Mesothelial cell of epicardium (in vitro differentiated cells): ENCODE measurements at regions not wholly inside any gene's neighbourhood (a gene's known extent, or its start where the extent isn't known, plus 50 kb on each side); places are given as distances from the start of the nearest gene placed in this dataset.

Experiments
- DNase-seq, 2 experiments: peaks; one replicate each; pipeline ENCODE4 v3.0.0; 2021; ENCODE audit warnings: low spot score in 2 of 2; ENCODE audit not compliant: unreplicated experiment in 2 of 2
- H3K27ac Mint-ChIP-seq: 2 replicates; pipeline ENCODE4 v1.8.0; 2021; ENCODE audit warnings: mixed read lengths
- H3K27me3 Mint-ChIP-seq: 2 replicates; pipeline ENCODE4 v1.8.0; 2021; ENCODE audit warnings: low read depth, mixed read lengths
- H3K36me3 Mint-ChIP-seq: 2 replicates; pipeline ENCODE4 v1.8.0; 2021; ENCODE audit warnings: mixed read lengths
- H3K4me1 Mint-ChIP-seq: 2 replicates; pipeline ENCODE4 v1.8.0; 2021; ENCODE audit warnings: mixed read lengths
- H3K4me3 Mint-ChIP-seq: 2 replicates; pipeline ENCODE4 v1.8.0; 2021; ENCODE audit warnings: mild to moderate bottlenecking, moderate library complexity, mixed read lengths
- H3K9me3 Mint-ChIP-seq: 2 replicates; pipeline ENCODE4 v1.8.0; 2021; ENCODE audit warnings: mixed read lengths
- CTCF ChIP-seq: fragments of 200-600 bp; sonication (generic); IDR thresholded peaks from one replicate; pipeline ENCODE4 v1.5.0; 2021; ENCODE audit warnings: antibody characterized with exemption; ENCODE audit not compliant: unreplicated experiment

- no peak for DNase-seq
- H3K9me3 Mint-ChIP-seq: no peaks in the 10 kb centered on the region
- no peaks in the 10 kb centered on the region for H3K36me3 Mint-ChIP-seq
- TF ChIP-seq CTCF: no peak
- peaks cover 18% of the 10 kb centered on the region for H3K4me1 Mint-ChIP-seq
- H3K27ac Mint-ChIP-seq: no peak overlapping the region
- H3K27me3 Mint-ChIP-seq: peaks cover 4% of the 10 kb centered on the region
- no peak overlapping the region for H3K4me3 Mint-ChIP-seq
Observed at GRCh38 chr10:44463511-44464121, 78.7 kb upstream of the CXCL12 start.

GRCh38 chr10:44464503-44464902 lies 79.6 kb upstream of the CXCL12 start:
- peaks cover 18% of the 10 kb centered on the region for H3K4me1 Mint-ChIP-seq
- H3K27ac Mint-ChIP-seq: no peak overlapping the region
- no peak overlapping the region for H3K4me3 Mint-ChIP-seq
- H3K36me3 Mint-ChIP-seq: no peaks in the 10 kb centered on the region
- no peak for DNase-seq
- peaks cover 4% of the 10 kb centered on the region for H3K27me3 Mint-ChIP-seq
- TF ChIP-seq CTCF: peak; percentile 39
- no peaks in the 10 kb centered on the region for H3K9me3 Mint-ChIP-seq

GRCh38 chr10:44465401-44466115 lies 80.7 kb upstream of the CXCL12 start:
- no peak for DNase-seq
- H3K27ac Mint-ChIP-seq: no peak overlapping the region
- no peaks in the 10 kb centered on the region for H3K9me3 Mint-ChIP-seq
- no peak overlapping the region for H3K4me3 Mint-ChIP-seq
- TF ChIP-seq CTCF: no peak
- H3K4me1 Mint-ChIP-seq: peaks cover 20% of the 10 kb centered on the region
- peaks cover 4% of the 10 kb centered on the region for H3K27me3 Mint-ChIP-seq
- no peaks in the 10 kb centered on the region for H3K36me3 Mint-ChIP-seq

- Mint-ChIP-seq H3K36me3 (no peaks in the 10 kb centered on the region), H3K27ac (no peak overlapping the region), H3K27me3 (peaks cover 4% of the 10 kb centered on the region), H3K9me3 (no peaks in the 10 kb centered on the region), H3K4me1 (peaks cover 23% of the 10 kb centered on the region), H3K4me3 (no peak overlapping the region)
- no peak for DNase-seq
- no peak for TF ChIP-seq CTCF
Observed at GRCh38 chr10:44466236-44466635, 81.3 kb upstream of the CXCL12 start.

- H3K4me3 Mint-ChIP-seq: no peak overlapping the region
- no peak for TF ChIP-seq CTCF
- no peak overlapping the region for H3K27ac Mint-ChIP-seq
- H3K9me3 Mint-ChIP-seq: no peaks in the 10 kb centered on the region
- H3K4me1 Mint-ChIP-seq: peaks cover 23% of the 10 kb centered on the region
- H3K27me3 Mint-ChIP-seq: peaks cover 4% of the 10 kb centered on the region
- no peaks in the 10 kb centered on the region for H3K36me3 Mint-ChIP-seq
- no peak for DNase-seq
Observed at GRCh38 chr10:44467090-44467489, 82.2 kb upstream of the CXCL12 start.
